ENCODE measurements at regions not wholly inside any gene's neighbourhood (a gene's known extent, or its start where the extent isn't known, plus 50 kb on each side); places are given as distances from the start of the nearest gene placed in this dataset.

DNA sequence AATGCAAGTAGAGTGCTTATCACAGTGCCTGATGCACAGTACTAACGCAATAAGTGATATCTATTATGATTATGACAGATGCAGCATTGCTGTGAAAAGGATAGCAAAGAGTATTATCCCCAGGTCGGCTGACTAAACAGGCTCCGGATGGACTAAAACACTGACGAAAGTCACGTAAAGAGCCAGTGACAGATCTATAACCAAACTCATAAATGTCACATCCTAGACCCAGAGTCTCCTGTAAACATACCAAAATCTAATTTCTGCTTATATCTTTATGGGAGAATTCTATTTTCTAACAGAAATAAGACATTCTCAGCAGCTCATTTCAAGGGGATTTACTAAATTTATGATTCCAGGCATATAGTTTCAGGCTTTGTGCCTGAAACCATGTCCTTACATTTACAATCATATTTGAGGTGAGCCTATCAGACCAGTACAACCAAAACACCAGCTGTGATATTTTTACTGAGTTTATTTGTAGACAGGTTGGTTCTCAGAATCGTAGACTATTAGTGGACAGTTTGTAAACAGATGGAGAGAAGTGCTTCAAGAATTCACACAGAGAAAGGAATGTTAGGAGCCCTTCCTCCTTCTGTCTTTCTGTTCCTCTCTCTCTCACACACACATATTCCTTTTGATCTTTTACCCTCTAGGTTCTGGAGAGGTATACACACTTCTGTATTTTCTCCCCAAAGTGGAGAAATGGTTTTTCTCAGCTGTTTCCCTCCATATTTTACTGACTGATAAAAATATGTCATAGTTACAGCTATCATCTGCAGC is 52.4 kb upstream of the WDR26 start:
- TF ChIP-seq EZH2 (IDR thresholded peaks at IDR 0.05; ENCODE audit: insufficient read depth, poor library complexity, severe bottlenecking): no peak
- no peak for TF ChIP-seq EZH2phosphoT487 (IDR thresholded peaks at IDR 0.05; ENCODE audit: insufficient read depth, low read depth)

All from GM23248 (cell line).